DMS153 (cell line): ENCODE measurements at regions not wholly inside any gene's neighbourhood (a gene's known extent, or its start where the extent isn't known, plus 50 kb on each side); places are given as distances from the start of the nearest gene placed in this dataset.
"Not testable (repeated sequence)": the region's sequence is repeated elsewhere in the genome, so short reads cannot be mapped to it uniquely, and the experiment has no call there.

ENCODE experiments used
- DNase-seq: peaks from one replicate; lab custom pipeline; 2025; lab: John Stamatoyannopoulos, UW

DNA sequence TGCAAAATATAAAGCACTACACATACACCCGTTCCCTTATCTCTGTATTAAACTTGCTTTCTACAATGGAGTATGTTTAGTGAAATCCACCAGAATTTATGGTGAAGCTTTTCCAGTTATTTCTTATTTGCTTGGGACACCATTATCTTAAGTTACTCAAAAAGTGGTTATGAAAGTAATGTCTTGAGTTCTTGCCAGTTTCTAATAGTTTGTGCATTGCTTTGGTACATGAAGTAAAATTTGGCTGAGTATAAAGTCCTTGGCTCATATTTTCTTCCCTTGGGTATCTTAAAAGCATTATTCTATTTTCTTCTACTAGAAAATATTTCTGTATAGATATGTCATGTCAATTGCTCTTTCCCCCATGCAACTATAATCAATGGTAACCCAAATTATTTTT, 85.2 kb downstream of the POLR1F start:
- DNase-seq: no peak

GRCh38 chr7:19621740-19622139, 87.1 kb downstream of the POLR1F start:
- DNase-seq: no peak

DNA sequence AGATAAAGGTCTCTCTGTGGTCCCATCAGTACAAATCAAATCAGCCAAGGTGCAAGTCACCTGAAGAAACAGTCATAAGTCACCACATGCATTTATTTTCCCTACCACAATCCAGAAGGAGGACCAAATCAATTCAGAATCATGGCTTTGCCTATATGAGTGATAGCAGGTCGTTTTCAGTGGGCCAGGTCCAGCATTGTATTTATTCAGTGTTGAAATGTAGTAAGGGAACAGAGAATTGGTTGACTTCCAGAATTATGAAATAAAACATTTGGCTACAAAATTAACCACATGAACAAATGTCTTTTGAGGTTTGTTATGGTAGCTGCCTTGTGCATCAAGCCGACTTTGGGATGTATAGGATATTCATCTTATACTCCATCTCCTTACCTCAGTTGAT, 88.4 kb downstream of the POLR1F start:
- no peak for DNase-seq

GRCh38 chr7:19619122-19619521, 89.7 kb downstream of the POLR1F start:
- DNase-seq: no peak

DNA sequence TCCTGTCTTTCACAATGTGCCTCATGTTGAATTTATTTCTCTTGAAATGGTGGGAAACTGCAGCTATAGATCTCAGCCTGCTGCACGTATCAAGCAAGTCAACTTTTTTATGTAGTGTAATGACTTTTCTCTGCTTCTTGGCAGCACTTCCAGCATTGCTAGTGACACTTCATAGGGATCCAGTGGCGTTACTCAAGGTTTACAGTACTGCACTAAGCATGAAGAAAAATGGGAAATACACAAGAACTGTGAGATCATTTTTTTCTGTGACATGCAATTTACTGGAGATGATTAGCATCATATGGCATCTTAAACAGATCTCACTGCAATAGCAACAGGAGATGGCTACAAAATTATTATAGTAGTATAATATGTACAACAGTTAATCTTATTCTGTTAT, 90.9 kb downstream of the POLR1F start:
- DNase-seq: no peak

DNA sequence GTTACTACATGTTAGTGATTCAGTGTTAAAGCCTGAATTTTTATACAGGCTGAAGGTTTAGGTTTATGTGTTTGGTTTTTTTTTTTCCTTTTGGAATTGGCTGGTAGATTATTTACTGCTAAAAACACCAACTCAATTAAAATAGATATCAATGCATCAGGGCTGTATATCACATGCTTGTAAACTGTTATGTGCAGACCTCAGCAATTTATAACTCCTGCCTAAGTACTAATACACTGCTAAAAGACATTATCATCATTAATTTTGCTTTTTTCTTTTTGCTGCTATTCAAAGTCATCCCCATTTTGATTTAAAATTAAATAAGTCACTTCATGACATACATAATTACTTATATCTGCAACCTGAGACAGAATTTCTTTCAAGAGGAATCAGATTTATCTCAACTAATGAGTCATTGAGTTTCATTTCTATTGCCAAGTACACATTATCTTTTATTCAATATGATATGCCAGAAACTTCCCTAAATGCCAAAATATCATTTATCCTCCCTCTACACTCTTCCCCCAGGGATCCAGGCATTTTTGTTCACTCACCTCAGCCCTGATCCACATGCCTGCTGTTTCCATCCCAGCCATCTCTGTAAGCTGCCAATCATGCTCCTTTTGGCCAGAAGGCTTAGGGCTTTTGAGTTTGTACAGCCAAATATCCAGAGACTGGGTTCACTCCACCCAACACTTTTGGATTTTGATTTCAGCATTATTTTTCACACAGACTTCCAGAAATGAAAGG, 98.5 kb downstream of the POLR1F start:
- no peak for DNase-seq

DNA sequence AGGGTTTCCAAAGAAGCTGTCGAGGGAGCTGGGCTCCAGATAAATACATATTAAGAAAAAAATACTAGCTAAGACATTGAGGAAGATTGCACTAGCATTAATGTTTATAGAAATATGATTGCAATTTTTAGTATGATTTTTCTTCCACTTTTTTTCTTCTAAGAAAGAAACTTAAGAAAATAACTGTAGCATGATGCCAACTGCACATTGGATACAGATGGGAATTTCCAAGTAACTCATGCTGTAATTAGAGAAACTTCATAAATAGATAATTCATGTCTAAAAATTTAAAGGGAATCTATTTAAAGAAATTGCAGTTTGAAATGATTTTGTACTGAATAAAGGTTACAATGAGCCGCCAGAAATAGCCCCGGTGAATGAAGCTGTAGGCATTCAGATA, 119.4 kb downstream of the POLR1F start:
- no peak for DNase-seq

DNA sequence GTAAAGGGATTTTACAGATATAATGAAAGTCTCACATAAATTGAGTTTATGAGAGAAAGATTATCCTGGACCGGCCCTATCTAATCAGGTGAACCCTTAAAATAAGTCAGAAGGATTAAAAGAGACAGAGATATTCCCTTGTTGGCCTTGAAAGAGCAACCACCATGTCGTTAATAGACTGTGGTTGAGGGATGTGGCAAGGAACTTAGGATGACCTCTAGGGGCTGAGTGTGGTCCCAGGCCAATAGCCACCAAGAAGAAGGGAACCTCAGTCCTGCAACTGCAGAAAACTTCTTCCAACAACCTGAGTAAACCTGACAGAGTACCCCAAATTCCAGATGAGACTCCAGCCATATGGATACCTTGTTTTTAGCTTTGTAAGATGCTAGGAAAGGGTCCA, 121.5 kb downstream of the POLR1F start:
- DNase-seq: no peak

DNA sequence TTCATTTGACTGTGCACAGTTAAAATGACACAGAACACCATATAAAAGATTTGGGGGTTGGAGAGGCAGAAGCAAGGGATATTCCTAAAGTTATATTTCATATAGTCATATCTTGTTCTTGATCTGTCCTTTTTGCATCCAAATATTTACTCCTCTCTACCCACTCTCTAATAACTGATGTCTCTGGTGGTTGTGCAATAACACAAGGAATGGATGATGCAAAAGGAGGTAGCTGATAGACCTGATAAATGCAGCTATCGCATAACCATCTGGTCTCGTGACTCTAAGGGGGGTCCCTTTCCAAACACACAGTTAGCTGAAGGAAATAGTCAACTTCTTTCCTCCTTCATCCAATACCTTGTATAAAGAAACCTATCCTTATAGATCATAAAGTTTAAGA, 123.1 kb downstream of the POLR1F start:
- DNase-seq: no peak

DNA sequence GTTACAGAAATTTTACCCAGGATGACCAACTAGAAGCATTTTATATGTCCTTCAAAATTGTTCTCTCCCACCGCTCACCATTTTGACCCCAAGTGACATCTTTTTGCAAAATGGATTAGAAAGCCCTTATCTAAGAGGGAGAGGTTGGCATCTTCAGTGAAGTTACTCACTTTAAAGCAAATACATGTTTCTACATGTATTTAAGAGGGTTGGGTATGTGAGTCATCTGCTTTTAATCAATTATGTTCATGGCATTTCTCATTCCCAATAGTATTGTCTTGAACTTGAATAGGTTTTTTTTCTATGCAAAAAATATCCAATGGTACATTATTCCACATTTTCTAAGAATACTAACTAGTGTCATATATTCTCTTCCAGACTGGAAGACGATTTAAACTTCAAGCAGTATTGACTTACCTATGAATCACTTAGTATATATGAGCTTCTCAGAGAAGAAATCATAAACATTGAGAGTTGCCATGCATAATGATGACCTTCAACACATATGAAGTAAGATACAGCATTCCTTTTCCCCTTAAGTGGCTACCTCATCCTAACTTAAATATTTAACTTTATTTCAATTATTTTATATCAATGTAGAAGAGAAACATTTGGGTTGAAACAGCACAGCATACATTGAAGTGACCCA, 132.8 kb downstream of the POLR1F start:
- DNase-seq: no peak

DNA sequence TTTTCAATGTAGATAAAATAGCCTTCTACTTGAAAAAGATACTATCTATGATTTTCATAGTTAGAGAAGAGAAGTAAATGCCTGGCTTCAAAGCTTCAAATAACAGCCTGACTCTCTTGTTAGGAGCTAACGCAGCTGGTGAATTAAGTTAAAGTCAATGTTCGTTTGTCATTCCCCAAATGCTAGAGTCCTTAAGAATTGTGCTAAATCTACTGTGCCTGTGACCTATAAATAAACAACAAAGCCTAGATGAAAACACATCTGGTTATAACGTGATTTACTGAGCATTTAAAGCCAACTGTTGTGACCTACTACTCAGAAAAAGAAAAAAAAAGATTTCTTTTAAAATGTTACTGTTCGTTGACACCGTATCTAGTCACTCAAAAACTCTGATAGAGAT, 134.7 kb downstream of the POLR1F start:
- no peak for DNase-seq

- DNase-seq: no peak
Measured at GRCh38 chr7:19572566-19572965, 136.3 kb downstream of the POLR1F start.

DNA sequence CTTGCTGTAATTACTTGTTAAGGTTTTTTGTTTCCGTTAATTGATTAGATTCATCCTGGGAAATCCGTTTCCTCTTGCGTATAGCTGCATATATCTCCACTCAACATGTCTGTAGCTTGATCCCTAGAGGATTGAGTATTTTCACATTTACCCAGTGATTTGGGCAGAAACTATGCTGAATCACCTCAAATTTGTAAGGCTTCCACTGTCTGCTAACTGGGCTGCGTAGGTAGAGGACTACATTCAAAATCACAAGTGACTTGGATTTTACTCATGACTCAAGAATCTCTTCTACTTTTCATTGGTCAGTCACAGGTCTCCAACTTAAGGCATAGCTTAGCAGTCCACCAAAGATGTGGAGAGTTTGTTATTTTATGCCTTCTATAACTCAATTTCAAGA, 141.8 kb downstream of the POLR1F start:
- DNase-seq: no peak

DNA sequence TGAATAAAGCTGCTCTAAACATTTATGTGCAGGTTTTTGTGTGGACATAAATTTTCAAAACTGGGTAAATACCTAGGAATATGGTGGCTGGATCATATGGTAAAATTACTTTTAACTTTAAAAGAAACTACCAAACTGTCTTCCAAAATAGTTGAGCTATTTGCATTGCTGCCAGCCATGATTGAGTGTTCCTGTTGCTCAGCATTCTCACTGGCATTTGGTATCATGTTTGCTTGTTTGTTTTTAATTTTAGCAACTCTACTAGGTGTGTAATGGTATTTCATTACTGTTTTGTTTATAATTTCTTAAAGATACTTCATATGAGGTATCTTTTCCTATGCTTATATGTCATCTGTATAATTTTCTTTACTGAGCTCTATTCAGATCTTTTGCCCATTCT, 143.2 kb downstream of the POLR1F start:
- DNase-seq: no peak

GRCh38 chr7:19561121-19561805, 147.6 kb downstream of the POLR1F start:
- no peak for DNase-seq

DNA sequence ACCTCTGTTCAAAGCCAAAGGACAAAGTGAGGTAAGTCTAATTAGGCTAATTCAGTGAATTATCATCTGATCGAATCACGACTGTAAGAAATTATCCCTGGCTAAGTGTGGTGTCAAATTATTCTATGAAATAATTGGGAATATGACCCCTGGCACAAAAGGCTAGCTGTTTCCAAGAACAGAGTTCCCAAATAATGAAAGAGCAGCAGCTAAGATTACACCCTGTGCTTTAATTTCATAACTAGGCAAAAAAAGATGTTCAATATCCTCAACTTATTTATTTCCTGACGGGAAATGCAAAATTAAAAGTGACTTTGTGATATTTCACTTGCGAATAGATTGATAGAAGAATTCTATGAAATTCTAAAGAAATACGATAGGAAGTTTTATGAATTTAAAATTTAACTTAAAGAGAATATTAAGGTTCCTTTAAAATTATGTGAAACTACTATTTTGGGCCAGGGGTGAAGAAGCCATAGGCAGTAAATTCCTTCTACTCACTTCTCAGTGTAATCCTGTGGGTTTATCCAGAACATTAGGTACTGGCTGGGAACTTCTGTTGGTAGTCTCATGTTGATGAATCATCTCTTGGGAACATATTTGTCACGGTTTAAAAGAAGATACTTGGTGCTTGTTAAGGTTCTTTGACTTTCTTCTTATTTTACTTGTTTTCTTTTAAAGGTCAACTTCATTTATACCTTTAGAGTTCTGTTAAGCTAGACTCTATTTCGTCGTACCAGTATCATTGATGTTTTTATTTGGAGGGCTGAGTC, 148.5 kb downstream of the POLR1F start:
- DNase-seq: no peak

GRCh38 chr7:19558527-19558926, 150.3 kb downstream of the POLR1F start:
- DNase-seq: no peak

DNA sequence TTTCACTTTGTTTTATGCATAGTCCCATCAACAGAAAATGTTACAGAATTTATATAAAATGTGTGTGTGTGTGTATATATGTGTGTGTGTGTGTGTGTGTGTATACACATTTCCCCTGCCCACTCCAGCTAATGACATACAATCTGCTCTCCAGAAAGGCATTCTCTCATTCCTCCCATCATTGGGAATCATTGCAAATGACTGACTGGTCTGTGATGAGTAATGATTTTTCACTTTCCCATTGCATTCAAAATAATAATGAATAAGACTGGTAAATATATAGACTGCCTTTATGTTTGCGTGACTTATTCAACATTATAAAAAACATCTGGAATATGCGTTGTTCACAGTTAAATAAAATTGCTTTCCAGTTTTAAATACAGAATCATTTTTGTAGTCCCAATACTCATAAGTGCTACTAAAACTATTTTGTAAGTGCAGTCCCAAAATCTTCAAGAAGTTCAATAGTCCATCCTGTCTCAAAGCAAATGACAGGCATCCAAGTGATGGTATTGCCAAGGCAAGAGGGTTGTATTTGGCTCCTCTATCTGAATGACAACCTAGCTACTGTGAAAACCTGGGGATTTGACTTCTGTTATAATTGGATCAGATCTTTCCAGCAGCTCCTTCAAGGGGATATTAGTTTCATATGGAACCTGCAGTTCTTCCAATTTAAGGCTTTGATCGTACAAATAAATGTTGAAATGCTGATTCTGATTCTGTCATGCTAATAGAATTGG, 150.9 kb downstream of the POLR1F start:
- DNase-seq: no peak

GRCh38 chr7:19554581-19554980, 154.3 kb downstream of the POLR1F start:
- no peak for DNase-seq

DNA sequence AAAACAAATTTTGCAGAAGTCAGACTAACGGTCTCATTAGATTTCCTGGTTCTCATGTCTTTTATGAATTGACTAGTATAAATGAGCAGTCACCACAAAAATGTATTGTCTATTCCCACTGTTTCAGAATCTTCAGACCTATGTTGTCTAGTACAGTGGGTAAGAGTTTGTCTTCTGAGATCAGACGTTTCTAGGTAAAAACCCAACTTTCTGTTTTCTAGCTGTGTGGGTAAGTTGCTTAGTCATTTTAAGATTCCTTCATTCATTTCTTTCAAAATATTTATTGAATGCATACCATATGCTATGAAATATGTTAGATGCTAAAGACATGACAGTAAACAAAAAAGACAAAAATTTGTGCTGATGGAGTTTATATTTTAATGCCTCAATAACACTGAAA, 156.3 kb downstream of the POLR1F start:
- DNase-seq: no peak

- not testable (repeated sequence) for DNase-seq
Measured at GRCh38 chr7:19549246-19549645, 159.6 kb downstream of the POLR1F start.

GRCh38 chr7:19537942-19538401, 170.9 kb downstream of the POLR1F start:
- no peak for DNase-seq
